Ectodermal cell (in vitro differentiated cells): ENCODE measurements at regions not wholly inside any gene's neighbourhood (a gene's known extent, or its start where the extent isn't known, plus 50 kb on each side); places are given as distances from the start of the nearest gene placed in this dataset.
"Not testable (repeated sequence)": the region's sequence is repeated elsewhere in the genome, so short reads cannot be mapped to it uniquely, and the experiment has no call there.

Experiments used
- H3K27ac ChIP-seq: 2 replicates; pipeline ENCODE4 v1.7.0; 2013; ENCODE audit warnings: mild to moderate bottlenecking, low read depth, low read length; ENCODE audit not compliant: insufficient read depth, poor library complexity, severe bottlenecking
- H3K27me3 ChIP-seq: 2 replicates; pipeline ENCODE4 v1.7.0; 2013; ENCODE audit warnings: mild to moderate bottlenecking, low read length; ENCODE audit not compliant: insufficient read depth, control insufficient read depth, poor library complexity, severe bottlenecking
- H3K36me3 ChIP-seq: one replicate; pipeline ENCODE4 v1.7.0; 2013; ENCODE audit warnings: low read length; ENCODE audit not compliant: control insufficient read depth, insufficient read depth
- H3K4me1 ChIP-seq: one replicate; pipeline ENCODE4 v1.7.0; 2013; ENCODE audit warnings: low read length; ENCODE audit not compliant: control insufficient read depth, insufficient read depth
- H3K4me3 ChIP-seq: 2 replicates; pipeline ENCODE4 v1.7.0; 2013; ENCODE audit warnings: low read depth, low read length, control low read depth; ENCODE audit not compliant: insufficient read depth
- H3K9me3 ChIP-seq: 2 replicates; pipeline ENCODE4 v1.7.0; 2013; ENCODE audit warnings: mild to moderate bottlenecking, low read length, moderate library complexity; ENCODE audit not compliant: control insufficient read depth
- WGBS, 2 experiments: methylation state at CpG; one replicate each; pipeline ENCODE4 v1.1.7; 2013; ENCODE audit warnings: missing lambda C conversion rate in 2 of 2; 5-methylcytosine and 5-hydroxymethylcytosine counted together

GRCh38 chr4:31185014-31185585 is 464.9 kb downstream of the PCDH7 start:
- Histone ChIP-seq H3K4me1 (no peaks in the 10 kb centered on the region), H3K4me3 (no peak overlapping the region), H3K27ac (no peak overlapping the region), H3K9me3 (no peaks in the 10 kb centered on the region), H3K36me3 (no peaks in the 10 kb centered on the region), H3K27me3 (no peaks in the 10 kb centered on the region)
- WGBS, 2 experiments, result 83 to 88% methylated on average over 25 to 28 of the region's 28 CpGs

DNA sequence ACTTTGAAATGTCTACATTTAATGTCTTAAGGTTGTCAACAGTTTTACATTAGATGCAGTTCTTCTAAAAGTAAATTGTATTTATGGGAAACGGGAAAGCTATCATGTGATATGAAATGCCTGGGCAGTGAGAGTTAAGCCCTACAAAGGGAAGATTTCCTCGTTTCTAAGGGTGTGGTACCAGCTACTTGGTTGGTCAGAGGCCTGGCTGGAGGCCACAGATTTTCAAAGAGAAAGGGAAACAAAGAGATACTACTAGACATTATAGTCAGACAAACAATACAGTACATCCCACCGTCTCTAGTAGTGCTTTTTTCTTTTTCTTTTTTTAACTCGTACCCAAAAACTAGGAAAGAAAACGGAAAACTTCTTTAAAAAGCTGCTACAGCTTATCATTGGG is 467.8 kb downstream of the PCDH7 start:
- Histone ChIP-seq H3K9me3 (no peaks in the 10 kb centered on the region), H3K27me3 (no peaks in the 10 kb centered on the region), H3K4me3 (no peak overlapping the region), H3K27ac (no peak overlapping the region), H3K36me3 (no peaks in the 10 kb centered on the region), H3K4me1 (no peaks in the 10 kb centered on the region)
- 92% methylated on average over 5 of the region's 5 CpGs for WGBS, 2 experiments

- Histone ChIP-seq H3K27me3 (no peaks in the 10 kb centered on the region), H3K36me3 (no peaks in the 10 kb centered on the region), H3K4me1 (no peaks in the 10 kb centered on the region), H3K9me3 (no peaks in the 10 kb centered on the region), H3K4me3 (no peak overlapping the region), H3K27ac (no peak overlapping the region)
- 91% methylated on average over 1 of the region's 1 CpG; no CpG with 5 or more reads in 1 of the 2 experiments for WGBS, 2 experiments
Observed at GRCh38 chr4:31189938-31190337, 469.8 kb downstream of the PCDH7 start.

DNA sequence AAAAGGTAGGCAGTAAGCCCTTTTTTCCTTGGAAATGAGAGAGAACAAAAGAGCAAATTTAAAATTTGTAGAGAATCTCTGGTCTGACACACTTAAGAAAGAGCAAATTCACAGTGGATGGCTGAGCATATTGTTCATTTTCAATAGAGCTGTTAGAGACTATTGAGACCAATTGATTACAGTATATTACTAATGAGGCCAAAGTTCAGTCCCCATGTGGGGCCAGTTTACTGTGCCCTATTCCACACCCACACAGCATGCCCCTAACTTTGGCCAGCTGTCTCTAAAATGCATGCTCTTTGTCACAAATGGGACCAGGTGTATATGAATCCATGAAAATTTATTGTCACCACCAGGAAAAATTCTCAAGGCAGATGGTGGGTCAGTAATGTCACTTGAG is 470.5 kb downstream of the PCDH7 start:
- H3K27ac ChIP-seq, result no peak overlapping the region
- no peaks in the 10 kb centered on the region for H3K36me3 ChIP-seq
- H3K4me3 ChIP-seq, result no peak overlapping the region
- H3K27me3 ChIP-seq, result no peaks in the 10 kb centered on the region
- H3K9me3 ChIP-seq, result no peaks in the 10 kb centered on the region
- no peaks in the 10 kb centered on the region for H3K4me1 ChIP-seq

DNA sequence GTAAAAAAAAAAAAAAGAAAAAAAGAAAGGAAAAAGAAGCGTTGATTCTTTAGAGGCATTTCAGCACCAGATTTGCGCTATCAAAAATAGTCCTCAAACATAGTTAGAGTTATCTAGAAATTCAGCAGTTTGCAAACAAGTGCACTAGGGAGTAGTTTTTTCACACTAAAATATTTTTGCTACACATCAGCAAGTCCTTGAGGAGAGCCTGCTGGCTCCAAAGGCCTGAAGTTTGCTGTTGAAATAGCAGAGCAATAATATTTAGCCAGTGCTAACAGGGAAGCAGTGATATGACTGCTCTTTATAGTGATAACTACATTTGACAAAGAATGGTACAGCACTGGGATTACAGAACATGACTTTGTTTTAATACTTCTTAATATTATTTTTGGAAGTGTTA is 472.2 kb downstream of the PCDH7 start:
- no peaks in the 10 kb centered on the region for H3K9me3 ChIP-seq
- no peaks in the 10 kb centered on the region for H3K27me3 ChIP-seq
- 80 to 97% methylated on average over 1 to 2 of the region's 2 CpGs for WGBS, 2 experiments
- H3K27ac ChIP-seq, result no peak overlapping the region
- H3K4me3 ChIP-seq, result no peak overlapping the region
- H3K4me1 ChIP-seq, result no peaks in the 10 kb centered on the region
- H3K36me3 ChIP-seq, result no peaks in the 10 kb centered on the region

DNA sequence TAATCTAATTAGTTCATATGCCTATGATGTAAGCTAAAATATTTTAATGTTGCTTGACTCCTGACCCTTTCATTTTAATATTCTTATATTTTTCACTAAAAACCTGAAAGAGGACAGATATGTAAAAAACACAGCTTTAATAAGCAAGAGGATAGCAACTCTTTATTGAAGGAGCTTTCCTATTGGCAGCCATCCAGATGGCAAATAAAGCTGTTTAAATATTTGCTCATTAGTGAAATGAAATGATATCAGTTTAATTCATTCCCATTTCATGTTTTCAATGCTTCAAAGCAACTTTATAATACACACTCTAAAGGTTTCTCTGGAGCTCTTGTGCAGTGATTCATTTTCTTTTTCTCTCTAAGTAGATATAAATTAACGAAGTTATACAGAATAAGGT is 473.4 kb downstream of the PCDH7 start:
- no peaks in the 10 kb centered on the region for H3K9me3 ChIP-seq
- no peaks in the 10 kb centered on the region for H3K4me1 ChIP-seq
- H3K4me3 ChIP-seq, result no peak overlapping the region
- no peaks in the 10 kb centered on the region for H3K27me3 ChIP-seq
- H3K27ac ChIP-seq, result no peak overlapping the region
- no peaks in the 10 kb centered on the region for H3K36me3 ChIP-seq
- 100% methylated on average over 1 of the region's 1 CpG for WGBS, 2 experiments

- 92 to 96% methylated on average over 3 of the region's 3 CpGs for WGBS, 2 experiments
Observed at GRCh38 chr4:31194823-31195222, 474.7 kb downstream of the PCDH7 start.

DNA sequence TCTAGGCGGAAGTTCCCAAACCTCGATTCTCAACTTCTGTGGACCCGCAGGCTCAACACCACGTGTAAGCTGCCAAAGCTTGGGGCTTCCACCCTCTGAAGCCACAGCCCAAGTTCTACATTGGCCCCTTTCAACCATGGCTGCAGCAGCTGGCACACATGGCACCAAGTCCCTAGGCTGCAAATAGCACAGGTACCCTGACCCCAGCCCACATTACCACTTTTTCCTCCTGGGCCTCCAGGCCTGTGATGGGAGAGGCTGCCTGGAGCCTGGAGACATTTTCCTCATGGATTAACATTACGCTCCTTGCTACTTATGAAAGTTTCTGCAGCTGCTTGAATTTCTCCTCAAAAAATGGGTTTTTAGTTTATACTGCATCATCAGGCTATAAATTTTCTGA is 479.5 kb downstream of the PCDH7 start:
- Histone ChIP-seq H3K27me3 (no peaks in the 10 kb centered on the region), H3K9me3 (no peaks in the 10 kb centered on the region)
- WGBS, 2 experiments, result 96 to 97% methylated on average over 5 of the region's 5 CpGs

More at GRCh38 chr4:31194823-31195222, 474.7 kb downstream of the PCDH7 start:
- no peak overlapping the region for H3K27ac ChIP-seq
- H3K9me3 ChIP-seq, result no peaks in the 10 kb centered on the region
- no peaks in the 10 kb centered on the region for H3K4me1 ChIP-seq
- no peaks in the 10 kb centered on the region for H3K27me3 ChIP-seq
- no peaks in the 10 kb centered on the region for H3K36me3 ChIP-seq
- no peak overlapping the region for H3K4me3 ChIP-seq

DNA sequence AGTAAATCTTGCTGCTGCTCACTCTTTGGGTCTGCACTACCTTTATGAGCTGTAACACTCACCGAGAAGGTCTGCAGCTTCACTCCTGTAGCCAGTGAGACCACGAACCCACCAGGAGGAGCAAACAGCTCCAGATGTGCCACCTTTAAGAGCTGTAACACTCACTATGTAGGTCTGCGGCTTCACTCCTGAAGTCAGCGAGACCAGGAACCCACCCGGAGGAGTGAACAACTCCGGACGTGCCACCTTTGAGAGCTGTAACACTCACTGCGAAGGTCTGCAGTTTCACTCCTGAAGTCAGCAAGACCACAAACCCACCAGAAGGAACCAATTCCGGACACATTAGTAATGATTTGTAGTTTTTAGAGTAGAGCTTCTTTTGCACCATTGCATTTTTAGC is 481.9 kb downstream of the PCDH7 start:
- WGBS, 2 experiments, result 88 to 89% methylated on average over 9 of the region's 9 CpGs
- H3K27ac ChIP-seq, H3K9me3 ChIP-seq, H3K4me3 ChIP-seq, H3K4me1 ChIP-seq, H3K36me3 ChIP-seq, H3K27me3 ChIP-seq: not testable (repeated sequence)

More for the DNA sequence above, 479.5 kb downstream of the PCDH7 start:
- Histone ChIP-seq H3K4me1 (no peaks in the 10 kb centered on the region), H3K36me3 (no peaks in the 10 kb centered on the region), H3K4me3 (no peak overlapping the region), H3K27ac (no peak overlapping the region)

DNA sequence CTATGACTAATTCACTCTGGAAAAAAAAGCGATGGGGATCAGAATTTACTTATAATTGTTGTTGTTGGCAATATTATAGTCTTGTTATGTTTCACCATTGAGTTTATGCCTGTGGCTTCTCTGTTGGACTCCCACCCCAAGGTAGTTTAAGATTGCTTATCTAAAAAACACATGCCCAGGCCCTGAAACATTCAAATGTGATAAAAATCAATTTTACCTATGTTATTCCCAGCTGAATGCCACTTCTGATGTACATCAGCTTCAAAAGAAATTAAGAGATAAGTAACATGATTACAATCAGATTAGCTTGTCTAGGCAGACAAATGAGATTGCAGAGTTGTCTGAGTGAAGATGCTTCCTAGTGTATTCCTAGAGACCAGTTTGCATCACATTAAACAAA is 484.7 kb downstream of the PCDH7 start:
- H3K27ac ChIP-seq, result no peak overlapping the region
- 90 to 100% methylated on average over 1 of the region's 1 CpG for WGBS, 2 experiments
- no peak overlapping the region for H3K4me3 ChIP-seq
- H3K36me3 ChIP-seq, result no peaks in the 10 kb centered on the region
- H3K4me1 ChIP-seq, result no peaks in the 10 kb centered on the region
- no peaks in the 10 kb centered on the region for H3K27me3 ChIP-seq
- no peaks in the 10 kb centered on the region for H3K9me3 ChIP-seq

DNA sequence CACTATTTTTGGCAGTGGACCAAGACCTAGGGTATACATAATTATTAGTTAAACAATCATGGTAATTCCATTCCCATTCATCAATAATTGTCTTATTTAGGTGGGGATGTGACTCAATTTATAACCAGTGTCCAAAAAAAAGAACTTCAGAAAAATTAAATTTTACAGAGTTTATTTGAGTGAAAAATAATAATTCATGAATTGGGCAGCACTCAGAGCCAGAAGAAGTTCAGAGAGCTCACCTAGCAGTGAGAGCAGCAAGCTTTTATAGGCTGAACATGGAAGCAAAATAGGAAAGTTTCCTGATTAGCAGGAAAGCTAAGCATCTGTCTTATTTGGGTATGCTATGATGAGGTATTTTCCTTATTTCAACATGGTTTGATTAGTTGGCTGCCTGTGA is 500.8 kb downstream of the PCDH7 start:
- Histone ChIP-seq H3K27ac (no peak overlapping the region), H3K36me3 (no peaks in the 10 kb centered on the region), H3K27me3 (no peaks in the 10 kb centered on the region)

More for the DNA sequence above, 500.8 kb downstream of the PCDH7 start:
- H3K4me3 ChIP-seq, result no peak overlapping the region
- no peaks in the 10 kb centered on the region for H3K9me3 ChIP-seq
- H3K4me1 ChIP-seq, result no peaks in the 10 kb centered on the region
